ENCODE measurements at regions not wholly inside any gene's neighbourhood (a gene's known extent, or its start where the extent isn't known, plus 50 kb on each side); places are given as distances from the start of the nearest gene placed in this dataset.

GRCh38 chr2:138435701-138436100 is 65.9 kb upstream of the SPOPL start:
- TF ChIP-seq CTCF (IDR thresholded peaks at IDR 0.05; ENCODE audit: low read depth, low read length) (no peak), POLR2A (IDR thresholded peaks at IDR 0.05; ENCODE audit: extremely low read depth, insufficient read length) (no peak)
- TF ChIP-seq, protein P1, sequence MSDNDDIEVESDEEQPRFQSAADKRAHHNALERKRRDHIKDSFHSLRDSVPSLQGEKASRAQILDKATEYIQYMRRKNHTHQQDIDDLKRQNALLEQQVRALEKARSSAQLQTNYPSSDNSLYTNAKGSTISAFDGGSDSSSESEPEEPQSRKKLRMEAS (IDR thresholded peaks at IDR 0.05; ENCODE audit: low read depth, low read length), result no peak
